ENCODE measurements at regions not wholly inside any gene's neighbourhood (a gene's known extent, or its start where the extent isn't known, plus 50 kb on each side); places are given as distances from the start of the nearest gene placed in this dataset.

GRCh38 chr3:194977356-194977755, 291.7 kb downstream of the FAM43A start:
- no peak overlapping the region for H3K27ac ChIP-seq
- peaks cover 0 to 11% (median 0%) of the 10 kb centered on the region in 9 donors for H3K4me1 ChIP-seq
- DNase-seq (no peak), ATAC-seq (no peak)
- no peaks in the 10 kb centered on the region for H3K36me3 ChIP-seq
- TF ChIP-seq, protein P1, sequence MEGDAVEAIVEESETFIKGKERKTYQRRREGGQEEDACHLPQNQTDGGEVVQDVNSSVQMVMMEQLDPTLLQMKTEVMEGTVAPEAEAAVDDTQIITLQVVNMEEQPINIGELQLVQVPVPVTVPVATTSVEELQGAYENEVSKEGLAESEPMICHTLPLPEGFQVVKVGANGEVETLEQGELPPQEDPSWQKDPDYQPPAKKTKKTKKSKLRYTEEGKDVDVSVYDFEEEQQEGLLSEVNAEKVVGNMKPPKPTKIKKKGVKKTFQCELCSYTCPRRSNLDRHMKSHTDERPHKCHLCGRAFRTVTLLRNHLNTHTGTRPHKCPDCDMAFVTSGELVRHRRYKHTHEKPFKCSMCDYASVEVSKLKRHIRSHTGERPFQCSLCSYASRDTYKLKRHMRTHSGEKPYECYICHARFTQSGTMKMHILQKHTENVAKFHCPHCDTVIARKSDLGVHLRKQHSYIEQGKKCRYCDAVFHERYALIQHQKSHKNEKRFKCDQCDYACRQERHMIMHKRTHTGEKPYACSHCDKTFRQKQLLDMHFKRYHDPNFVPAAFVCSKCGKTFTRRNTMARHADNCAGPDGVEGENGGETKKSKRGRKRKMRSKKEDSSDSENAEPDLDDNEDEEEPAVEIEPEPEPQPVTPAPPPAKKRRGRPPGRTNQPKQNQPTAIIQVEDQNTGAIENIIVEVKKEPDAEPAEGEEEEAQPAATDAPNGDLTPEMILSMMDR (IDR thresholded peaks at IDR 0.05) = no peak
- no peaks in the 10 kb centered on the region for H3K27me3 ChIP-seq
- intact Hi-C loops (cut with DNase I) = no loop called here
- peaks cover 0 to 8% (median 0%) of the 10 kb centered on the region in 11 donors for H3K9me3 ChIP-seq
- no peak overlapping the region for H3K4me3 ChIP-seq
- WGBS, 2 donors = 96 to 98% methylated on average over 8 of the region's 8 CpGs

- ATAC-seq (no peak), DNase-seq (no peak)
- WGBS, 2 donors = 81 to 93% methylated on average over 6 of the region's 6 CpGs
- H3K27ac ChIP-seq = no peak overlapping the region
- intact Hi-C loops (cut with DNase I) = no loop called here
- no peaks in the 10 kb centered on the region for H3K36me3 ChIP-seq
- no peaks in the 10 kb centered on the region for H3K27me3 ChIP-seq
- peaks cover 0 to 12% (median 0%) of the 10 kb centered on the region in 11 donors for H3K9me3 ChIP-seq
- no peak overlapping the region for H3K4me3 ChIP-seq
- peaks cover 0 to 11% (median under 1%) of the 10 kb centered on the region in 9 donors for H3K4me1 ChIP-seq
- TF ChIP-seq, protein P1 (IDR thresholded peaks at IDR 0.05) = no peak
These were observed 291.8 kb downstream of the XXYLT1 start for GRCh38 chr3:194979173-194979572.

- intact Hi-C loops (cut with DNase I) = loop anchor here in 5 of 10 donors (10.0 kb wide), 1 partner anchor 298 kb away; the partner anchor contains the start of gene FAM43A (in 5 of the 5)
- ATAC-seq (no peak), DNase-seq (no peak)
- Histone ChIP-seq H3K36me3 (no peaks in the 10 kb centered on the region), H3K27me3 (no peaks in the 10 kb centered on the region), H3K4me1 (peaks cover 0 to 26% (median 13%) of the 10 kb centered on the region in 9 donors), H3K27ac (no peak overlapping the region), H3K4me3 (no peak overlapping the region), H3K9me3 (peaks cover 0 to 12% (median 0%) of the 10 kb centered on the region in 11 donors)
- TF ChIP-seq, protein P1 (IDR thresholded peaks at IDR 0.05) = no peak
- WGBS, 2 donors = 95 to 100% methylated on average over 3 of the region's 3 CpGs
These were observed 288.5 kb downstream of the XXYLT1 start for GRCh38 chr3:194982472-194982871.

- H3K4me1 ChIP-seq = peaks cover 0 to 26% (median 13%) of the 10 kb centered on the region in 9 donors
- no peaks in the 10 kb centered on the region for H3K36me3 ChIP-seq
- H3K27ac ChIP-seq = no peak overlapping the region
- no peak overlapping the region for H3K4me3 ChIP-seq
- no peaks in the 10 kb centered on the region for H3K27me3 ChIP-seq
- DNase-seq = no peak
- WGBS, 2 donors = 93 to 94% methylated on average over 2 of the region's 2 CpGs
- TF ChIP-seq, protein P1 (IDR thresholded peaks at IDR 0.05) = no peak
- intact Hi-C loops (cut with DNase I) = loop anchor here in 5 of 10 donors (10.0 kb wide), 1 partner anchor 298 kb away; the partner anchor contains the start of gene FAM43A (in 5 of the 5)
- ATAC-seq = no peak
- peaks cover 0 to 12% (median 0%) of the 10 kb centered on the region in 11 donors for H3K9me3 ChIP-seq
These were observed 287.8 kb downstream of the XXYLT1 start for GRCh38 chr3:194983121-194983520.

All from heart right ventricle (tissue), 16 donors.